GM13977 (cell line): ENCODE measurements at regions not wholly inside any gene's neighbourhood (a gene's known extent, or its start where the extent isn't known, plus 50 kb on each side); places are given as distances from the start of the nearest gene placed in this dataset.
"Not testable (repeated sequence)": the region's sequence is repeated elsewhere in the genome, so short reads cannot be mapped to it uniquely, and the experiment has no call there.

ENCODE experiments used
- DNase-seq: peaks from one replicate; pipeline ENCODE4 v3.0.0; 2012; ENCODE audit warnings: low spot score
- in situ Hi-C: fragments of 300-500 bp; cut with MboI; formaldehyde crosslinking; loops from one replicate; pipeline ENCODE4 v1.12.0; 2022; ENCODE audit warnings: low sequenced_read_pairs, low pct_unique_long_range_greater_than_20kb, mixed read lengths, inconsistent platforms; ENCODE audit not compliant: unreplicated experiment
- TF ChIP-seq, protein P1 (sequence below): IDR thresholded peaks from 2 replicates; pipeline ENCODE4 v1.5.1; 2012; ENCODE audit warnings: mild to moderate bottlenecking, control low read depth; ENCODE audit not compliant: insufficient read depth; ENCODE audit errors: extremely low read depth, missing control alignments

DNA sequence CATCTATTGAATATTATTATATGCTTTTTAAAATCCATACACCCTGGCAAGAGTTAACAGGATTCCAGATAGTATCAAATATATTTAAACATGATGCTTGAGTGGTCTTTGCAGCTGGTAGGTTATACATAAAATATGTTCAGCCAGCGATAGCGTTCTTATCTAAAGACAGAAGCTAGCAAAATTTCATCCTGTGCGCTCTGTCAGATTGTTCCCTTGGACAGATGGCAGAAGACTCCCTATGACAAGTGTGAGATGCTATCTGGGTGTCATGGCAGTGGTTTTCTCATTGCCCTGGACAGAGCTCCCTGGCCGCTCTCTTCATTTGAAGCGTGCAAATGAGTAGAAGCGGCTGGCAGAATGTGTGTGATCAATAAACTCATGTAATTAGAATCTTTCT is 175.2 kb upstream of the SOX14 start:
- no peak for DNase-seq
- TF ChIP-seq, protein P1, sequence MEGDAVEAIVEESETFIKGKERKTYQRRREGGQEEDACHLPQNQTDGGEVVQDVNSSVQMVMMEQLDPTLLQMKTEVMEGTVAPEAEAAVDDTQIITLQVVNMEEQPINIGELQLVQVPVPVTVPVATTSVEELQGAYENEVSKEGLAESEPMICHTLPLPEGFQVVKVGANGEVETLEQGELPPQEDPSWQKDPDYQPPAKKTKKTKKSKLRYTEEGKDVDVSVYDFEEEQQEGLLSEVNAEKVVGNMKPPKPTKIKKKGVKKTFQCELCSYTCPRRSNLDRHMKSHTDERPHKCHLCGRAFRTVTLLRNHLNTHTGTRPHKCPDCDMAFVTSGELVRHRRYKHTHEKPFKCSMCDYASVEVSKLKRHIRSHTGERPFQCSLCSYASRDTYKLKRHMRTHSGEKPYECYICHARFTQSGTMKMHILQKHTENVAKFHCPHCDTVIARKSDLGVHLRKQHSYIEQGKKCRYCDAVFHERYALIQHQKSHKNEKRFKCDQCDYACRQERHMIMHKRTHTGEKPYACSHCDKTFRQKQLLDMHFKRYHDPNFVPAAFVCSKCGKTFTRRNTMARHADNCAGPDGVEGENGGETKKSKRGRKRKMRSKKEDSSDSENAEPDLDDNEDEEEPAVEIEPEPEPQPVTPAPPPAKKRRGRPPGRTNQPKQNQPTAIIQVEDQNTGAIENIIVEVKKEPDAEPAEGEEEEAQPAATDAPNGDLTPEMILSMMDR = no peak
- in situ Hi-C loops = no loop called here

GRCh38 chr3:137595415-137595814 is 168.7 kb upstream of the SOX14 start:
- DNase-seq, in situ Hi-C loops: not testable (repeated sequence)

GRCh38 chr3:137610723-137611122 is 153.4 kb upstream of the SOX14 start:
- in situ Hi-C loops = no loop called here
- TF ChIP-seq, protein P1 = no peak
- no peak for DNase-seq

DNA sequence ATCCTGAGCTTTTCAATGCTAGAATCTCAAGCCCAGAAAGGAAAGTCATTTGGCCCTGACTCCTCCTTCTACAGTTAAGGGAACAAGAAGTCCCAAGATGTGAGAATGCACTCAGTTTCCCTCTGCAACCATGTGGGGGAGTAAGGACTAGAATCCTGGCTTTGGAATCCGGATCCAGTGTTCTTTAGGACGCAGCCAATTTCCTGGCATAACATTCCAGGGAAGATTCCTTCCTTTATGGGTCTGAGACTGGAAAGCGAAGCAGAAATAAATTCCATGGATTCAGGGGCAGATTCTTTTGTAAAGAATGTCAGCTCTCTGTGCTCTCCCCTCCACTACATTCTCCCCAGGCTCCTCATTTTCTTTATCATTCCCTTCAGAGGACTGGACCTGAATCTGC is 151.8 kb upstream of the SOX14 start:
- no peak for DNase-seq
- TF ChIP-seq, protein P1 = no peak
- in situ Hi-C loops = no loop called here

DNA sequence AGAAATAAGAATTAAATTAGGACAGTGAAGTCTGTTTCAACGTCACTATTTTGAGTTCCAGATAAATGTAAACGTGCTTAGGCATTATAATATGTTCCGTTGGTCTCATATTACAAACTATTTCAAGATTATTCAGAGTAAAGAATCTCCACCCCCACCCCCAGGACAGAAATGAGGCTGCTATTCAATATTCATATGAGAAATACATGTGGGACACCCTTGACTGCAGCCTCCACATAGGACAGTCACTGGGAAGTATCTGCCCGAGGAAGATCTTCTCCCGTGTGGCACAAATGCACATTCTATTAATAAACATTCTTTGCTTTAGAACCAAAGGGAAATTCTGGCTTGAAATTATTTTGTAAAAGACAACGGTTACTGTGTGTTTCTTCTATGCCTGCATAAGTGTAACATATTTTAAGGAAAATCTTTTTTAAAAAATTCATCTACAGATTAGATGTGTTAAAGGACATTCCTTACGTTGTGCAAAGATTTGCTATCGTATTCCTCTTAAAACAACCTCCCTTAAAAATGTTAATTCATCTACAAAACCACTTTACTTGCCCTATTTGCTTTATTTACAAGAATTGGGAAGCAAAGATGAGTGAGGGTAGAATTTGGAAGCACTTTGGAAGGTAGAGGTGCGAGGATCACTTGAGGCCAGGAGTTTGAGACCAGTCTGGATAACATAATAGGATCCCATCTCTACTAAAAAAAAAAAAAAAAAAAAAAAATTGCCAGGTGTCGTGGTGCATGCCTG is 148.3 kb upstream of the SOX14 start:
- no peak for DNase-seq
- in situ Hi-C loops = no loop called here
- TF ChIP-seq, protein P1 = no peak

DNA sequence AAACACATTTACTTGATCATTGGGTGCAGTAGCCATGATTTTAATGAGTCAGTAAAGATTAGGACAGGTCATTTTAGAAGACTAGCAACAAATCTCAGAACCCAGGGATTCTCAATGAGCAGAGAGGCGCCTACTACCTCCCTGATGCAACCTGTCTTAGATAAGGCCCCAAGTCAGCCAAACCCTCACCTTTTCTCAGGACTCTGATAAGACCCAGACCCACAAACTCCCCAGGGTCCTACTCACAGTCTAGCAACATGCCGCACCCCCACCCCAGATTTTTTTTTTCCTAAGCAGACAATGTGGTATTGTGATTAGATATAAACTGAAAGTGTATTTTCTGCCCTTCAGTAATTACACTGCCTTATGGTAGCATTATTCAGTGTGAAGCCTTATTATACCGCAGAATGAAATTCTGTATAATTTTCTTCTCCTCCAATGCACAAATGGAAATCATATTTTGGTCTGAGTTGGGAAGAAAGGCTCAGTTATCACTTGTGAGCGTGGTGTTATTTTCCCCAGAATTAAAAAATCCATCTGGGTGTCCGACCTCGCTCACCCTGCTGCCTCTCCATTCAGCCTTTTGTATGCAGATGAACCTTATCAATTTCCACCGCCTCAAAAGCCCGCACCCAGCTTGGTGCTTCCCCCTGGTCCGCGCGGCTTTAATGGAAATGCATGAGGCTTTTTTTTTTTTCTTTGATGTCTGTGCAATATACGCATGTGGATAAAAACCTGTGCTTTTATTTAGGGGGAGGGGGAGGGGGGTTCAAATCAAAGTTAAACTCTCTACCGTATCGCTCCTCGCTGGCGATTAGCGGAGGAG is 122.0 kb upstream of the SOX14 start:
- in situ Hi-C loops = no loop called here
- TF ChIP-seq, protein P1 = no peak

DNA sequence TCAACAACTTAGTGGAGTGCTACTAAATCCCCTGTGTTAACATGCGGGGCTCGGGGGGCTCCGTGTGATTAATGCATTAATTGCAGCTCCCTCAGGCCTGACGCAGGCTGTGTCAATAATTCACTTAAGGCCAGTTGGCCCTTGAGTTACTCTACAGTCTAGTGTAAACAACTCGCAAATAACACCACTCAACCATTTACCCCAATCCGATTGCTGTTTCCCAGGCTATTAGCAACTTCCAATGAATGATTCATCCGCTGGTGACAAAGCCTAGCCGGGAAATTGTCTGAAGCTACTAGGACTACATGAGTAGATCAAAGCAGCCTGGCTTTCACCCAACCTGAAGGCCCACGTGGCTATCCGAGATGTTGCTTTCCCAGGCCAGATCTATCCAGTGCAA is 121.3 kb upstream of the SOX14 start:
- in situ Hi-C loops = no loop called here
- TF ChIP-seq, protein P1 = no peak

More for the DNA sequence above, 122.0 kb upstream of the SOX14 start:
- DNase-seq = no peak

More for the DNA sequence above, 121.3 kb upstream of the SOX14 start:
- DNase-seq = no peak
